ENCODE measurements at regions not wholly inside any gene's neighbourhood (a gene's known extent, or its start where the extent isn't known, plus 50 kb on each side); places are given as distances from the start of the nearest gene placed in this dataset.

DNA sequence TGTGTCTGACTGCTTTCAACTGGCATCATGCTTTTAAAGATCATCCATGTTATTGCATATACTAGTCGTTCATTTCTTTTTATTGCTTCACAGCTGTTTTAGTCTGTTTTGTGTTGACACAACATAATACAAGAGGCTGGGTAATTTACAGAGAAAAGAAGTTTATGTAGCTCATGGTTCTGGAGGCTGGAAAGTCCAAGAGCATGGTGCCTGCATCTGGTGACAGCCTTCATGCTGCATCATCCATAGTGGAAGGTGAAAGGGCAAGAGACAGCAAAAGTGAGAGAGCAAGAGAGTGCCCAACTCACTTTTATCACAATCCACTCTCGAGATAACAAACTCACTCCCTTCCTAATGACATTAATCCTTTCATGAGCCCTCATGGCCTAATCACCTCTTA, 198.4 kb downstream of the NSG2 start:
- intact Hi-C loops (cut with DNase I): no loop called here
- Histone ChIP-seq H3K27ac (no peak overlapping the region), H3K9me3 (no peaks in the 10 kb centered on the region), H3K4me3 (no peak overlapping the region), H3K36me3 (ENCODE audit: insufficient read depth in 1 of 2, low read depth in 1 of 2) (no peaks in the 10 kb centered on the region), H3K27me3 (ENCODE audit: insufficient read depth in 3 of 3, low read length in 2 of 3) (no peaks in the 10 kb centered on the region), H3K4me1 (no peaks in the 10 kb centered on the region)
- TF ChIP-seq, protein P1, sequence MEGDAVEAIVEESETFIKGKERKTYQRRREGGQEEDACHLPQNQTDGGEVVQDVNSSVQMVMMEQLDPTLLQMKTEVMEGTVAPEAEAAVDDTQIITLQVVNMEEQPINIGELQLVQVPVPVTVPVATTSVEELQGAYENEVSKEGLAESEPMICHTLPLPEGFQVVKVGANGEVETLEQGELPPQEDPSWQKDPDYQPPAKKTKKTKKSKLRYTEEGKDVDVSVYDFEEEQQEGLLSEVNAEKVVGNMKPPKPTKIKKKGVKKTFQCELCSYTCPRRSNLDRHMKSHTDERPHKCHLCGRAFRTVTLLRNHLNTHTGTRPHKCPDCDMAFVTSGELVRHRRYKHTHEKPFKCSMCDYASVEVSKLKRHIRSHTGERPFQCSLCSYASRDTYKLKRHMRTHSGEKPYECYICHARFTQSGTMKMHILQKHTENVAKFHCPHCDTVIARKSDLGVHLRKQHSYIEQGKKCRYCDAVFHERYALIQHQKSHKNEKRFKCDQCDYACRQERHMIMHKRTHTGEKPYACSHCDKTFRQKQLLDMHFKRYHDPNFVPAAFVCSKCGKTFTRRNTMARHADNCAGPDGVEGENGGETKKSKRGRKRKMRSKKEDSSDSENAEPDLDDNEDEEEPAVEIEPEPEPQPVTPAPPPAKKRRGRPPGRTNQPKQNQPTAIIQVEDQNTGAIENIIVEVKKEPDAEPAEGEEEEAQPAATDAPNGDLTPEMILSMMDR (IDR thresholded peaks at IDR 0.05): no peak
- WGBS, 3 donors: 66 to 72% (median 72%) methylated on average over 2 of the region's 2 CpGs
- no peak for ATAC-seq
- no peak for DNase-seq

DNA sequence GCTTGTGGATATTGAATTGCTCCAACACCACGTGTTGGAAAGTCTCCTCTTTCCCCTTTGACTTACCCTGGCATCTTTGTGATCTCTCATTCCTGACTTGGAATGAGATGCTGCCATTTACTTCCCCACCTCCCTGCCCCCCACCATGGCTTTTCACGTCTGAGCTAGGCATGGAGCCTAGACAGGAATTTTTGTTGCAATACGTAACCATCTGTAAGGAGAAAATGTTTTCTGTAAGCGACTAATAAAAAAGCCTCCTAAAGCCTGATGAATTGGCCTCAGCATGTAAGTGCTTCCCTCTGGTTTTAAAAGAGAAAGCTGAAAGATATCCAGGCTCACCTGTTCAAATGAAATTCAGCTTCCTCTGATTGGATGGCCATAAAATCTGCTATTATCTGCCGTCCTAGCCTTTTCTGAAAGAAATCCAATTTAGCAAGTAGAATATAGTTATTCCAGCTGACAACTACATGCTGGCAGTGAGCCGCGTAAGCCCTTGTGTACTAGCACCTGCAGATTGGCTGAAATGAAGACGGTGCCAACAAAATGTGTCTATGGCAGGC, 200.1 kb downstream of the NSG2 start:
- 26 to 30% (median 30%) methylated on average over 8 of the region's 8 CpGs for WGBS, 3 donors
- no peak overlapping the region for H3K27ac ChIP-seq
- intact Hi-C loops (cut with DNase I): no loop called here
- no peaks in the 10 kb centered on the region for H3K9me3 ChIP-seq
- H3K36me3 ChIP-seq (ENCODE audit: insufficient read depth in 1 of 2, low read depth in 1 of 2): no peaks in the 10 kb centered on the region
- H3K27me3 ChIP-seq (ENCODE audit: insufficient read depth in 3 of 3, low read length in 2 of 3): no peaks in the 10 kb centered on the region
- H3K4me1 ChIP-seq: no peaks in the 10 kb centered on the region
- no peak overlapping the region for H3K4me3 ChIP-seq
- DNase-seq: no peak
- TF ChIP-seq, protein P1 (IDR thresholded peaks at IDR 0.05): no peak
- no peak for ATAC-seq

DNA sequence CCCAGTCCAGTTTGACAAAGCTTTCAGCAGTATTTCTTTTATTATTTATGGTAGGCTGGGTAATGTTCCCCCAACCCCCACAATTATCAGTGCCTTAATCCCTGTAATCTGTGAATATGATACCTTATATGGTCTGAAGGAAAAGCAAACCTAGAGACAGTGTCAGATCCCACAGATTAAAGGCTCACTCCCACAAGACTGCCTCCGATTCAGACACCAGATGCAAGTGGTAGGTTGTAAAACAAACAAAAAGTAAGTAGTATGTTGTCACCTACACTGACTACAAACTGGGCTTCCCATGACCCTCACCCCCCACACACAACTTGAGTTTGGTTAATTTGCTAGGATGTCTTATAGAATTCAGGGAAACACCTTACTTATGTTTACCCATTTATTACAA, 201.2 kb downstream of the NSG2 start:
- no peak overlapping the region for H3K4me3 ChIP-seq
- no peaks in the 10 kb centered on the region for H3K4me1 ChIP-seq
- H3K36me3 ChIP-seq (ENCODE audit: insufficient read depth in 1 of 2, low read depth in 1 of 2): no peaks in the 10 kb centered on the region
- DNase-seq (no peak), ATAC-seq (no peak)
- no peaks in the 10 kb centered on the region for H3K9me3 ChIP-seq
- TF ChIP-seq, protein P1 (IDR thresholded peaks at IDR 0.05): no peak
- no peak overlapping the region for H3K27ac ChIP-seq
- 70 to 85% (median 84%) methylated on average over 1 of the region's 1 CpG for WGBS, 3 donors
- H3K27me3 ChIP-seq (ENCODE audit: insufficient read depth in 3 of 3, low read length in 2 of 3): no peaks in the 10 kb centered on the region
- intact Hi-C loops (cut with DNase I): no loop called here

DNA sequence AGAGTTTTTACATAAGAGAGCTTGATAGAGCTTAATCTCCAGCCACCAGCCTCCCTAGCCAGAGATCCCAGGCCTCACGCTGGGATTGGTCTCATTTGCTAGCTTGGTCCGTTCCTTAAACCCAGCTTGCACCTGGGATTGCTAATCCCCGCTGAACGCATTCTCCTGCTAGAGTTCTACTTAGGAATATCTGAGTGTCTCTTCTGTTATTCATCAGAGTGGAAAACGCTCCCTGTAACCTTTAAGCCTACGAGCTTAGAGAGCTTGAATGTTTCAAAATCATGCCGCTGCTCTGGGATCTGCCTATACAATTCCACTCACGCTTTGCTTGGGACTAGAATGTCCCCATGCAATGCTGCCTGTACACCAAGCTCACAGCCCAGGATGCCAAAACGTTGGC, 201.8 kb downstream of the NSG2 start:
- WGBS, 3 donors: 48 to 57% (median 49%) methylated on average over 9 of the region's 9 CpGs
- DNase-seq: no peak
- TF ChIP-seq, protein P1 (IDR thresholded peaks at IDR 0.05): no peak
- Histone ChIP-seq H3K4me1 (no peaks in the 10 kb centered on the region), H3K4me3 (no peak overlapping the region), H3K36me3 (ENCODE audit: insufficient read depth in 1 of 2, low read depth in 1 of 2) (no peaks in the 10 kb centered on the region), H3K27me3 (ENCODE audit: insufficient read depth in 3 of 3, low read length in 2 of 3) (no peaks in the 10 kb centered on the region), H3K9me3 (no peaks in the 10 kb centered on the region), H3K27ac (no peak overlapping the region)
- intact Hi-C loops (cut with DNase I): no loop called here
- no peak for ATAC-seq

DNA sequence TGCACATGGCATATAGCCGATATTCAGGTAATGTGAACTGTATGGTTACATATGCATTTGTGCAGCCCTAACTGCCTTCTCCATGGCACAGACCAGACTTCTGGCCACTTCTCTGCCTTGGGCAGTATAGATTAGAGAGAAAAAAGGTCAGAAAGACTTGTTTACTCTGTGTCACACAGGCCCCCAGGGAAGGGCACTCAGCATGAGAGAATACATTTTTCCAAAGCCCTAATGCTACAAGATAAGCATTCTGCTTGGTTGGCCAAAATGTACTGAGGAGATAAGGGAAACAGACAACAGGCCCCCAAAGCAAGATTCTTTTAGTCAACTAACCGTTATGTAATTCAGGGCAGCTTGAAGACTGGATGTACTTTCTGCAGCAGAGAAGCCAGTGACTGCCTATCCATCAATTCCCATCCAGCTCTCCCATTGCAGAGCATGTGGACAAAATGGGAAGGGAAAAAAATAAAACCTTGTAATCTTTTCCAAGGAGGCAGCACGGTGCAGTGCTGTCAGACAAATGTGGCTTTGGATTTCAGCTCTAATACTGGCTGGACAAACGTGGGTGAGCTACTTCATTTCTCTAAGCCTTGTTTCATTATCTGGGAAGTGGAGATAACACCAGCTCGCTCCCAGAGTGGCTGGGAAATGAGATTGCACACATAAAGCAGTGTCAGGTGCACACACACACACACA, 205.9 kb downstream of the NSG2 start:
- 65 to 67% (median 67%) methylated on average over 5 of the region's 5 CpGs for WGBS, 3 donors

More for the DNA sequence above, 205.9 kb downstream of the NSG2 start:
- no peaks in the 10 kb centered on the region for H3K27me3 ChIP-seq (ENCODE audit: insufficient read depth in 3 of 3, low read length in 2 of 3)
- TF ChIP-seq, protein P1 (IDR thresholded peaks at IDR 0.05): no peak
- no peaks in the 10 kb centered on the region for H3K9me3 ChIP-seq
- no peaks in the 10 kb centered on the region for H3K36me3 ChIP-seq (ENCODE audit: insufficient read depth in 1 of 2, low read depth in 1 of 2)
- H3K4me1 ChIP-seq: no peaks in the 10 kb centered on the region
- intact Hi-C loops (cut with DNase I): no loop called here
- ATAC-seq: no peak
- no peak for DNase-seq
- no peak overlapping the region for H3K27ac ChIP-seq
- no peak overlapping the region for H3K4me3 ChIP-seq

All from psoas muscle (tissue), 7 donors.